Activated T-helper 9 cell treated with anti-CD3 and anti-CD28 coated beads, Interleukin-2, amount 50 U/mL, for 16 hours (primary cell): ENCODE measurements at regions not wholly inside any gene's neighbourhood (a gene's known extent, or its start where the extent isn't known, plus 50 kb on each side); places are given as distances from the start of the nearest gene placed in this dataset.
"Not testable (repeated sequence)": the region's sequence is repeated elsewhere in the genome, so short reads cannot be mapped to it uniquely, and the experiment has no call there.

Experiments
- DNase-seq: peaks from one replicate; pipeline ENCODE4 v3.0.0-alpha.2; 2020; ENCODE audit warnings: low read depth

DNA sequence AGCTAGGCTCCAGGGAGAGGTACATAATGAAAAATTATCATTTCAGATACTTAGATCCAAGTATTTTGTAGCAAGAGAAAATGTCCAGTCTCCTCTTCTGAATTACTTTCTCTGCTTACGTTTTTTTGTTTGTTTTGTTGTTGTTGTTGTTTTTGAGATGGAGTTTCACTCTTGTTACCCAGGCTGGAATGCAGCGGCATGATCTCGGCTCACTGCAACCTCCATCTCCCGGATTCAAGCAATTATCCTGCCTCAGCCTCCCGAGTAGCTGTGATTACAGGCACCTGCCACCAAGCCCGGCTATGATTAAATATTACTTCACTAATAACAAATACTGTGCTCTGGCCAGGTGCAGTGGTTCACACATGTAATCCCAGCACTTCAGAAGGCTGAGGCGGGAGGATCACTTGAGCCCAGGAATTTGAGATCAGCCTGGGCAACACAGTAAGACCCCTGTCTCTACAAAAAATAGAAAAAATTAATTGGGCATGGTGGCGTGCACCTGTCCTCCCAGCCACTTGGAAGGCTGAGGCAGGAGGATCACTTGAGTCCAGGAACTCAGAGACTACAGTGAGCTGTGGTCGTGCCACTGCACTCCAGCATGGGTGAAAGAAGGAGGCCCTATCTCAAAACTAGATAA is 155.0 kb upstream of the JARID2 start:
- no peak for DNase-seq

DNA sequence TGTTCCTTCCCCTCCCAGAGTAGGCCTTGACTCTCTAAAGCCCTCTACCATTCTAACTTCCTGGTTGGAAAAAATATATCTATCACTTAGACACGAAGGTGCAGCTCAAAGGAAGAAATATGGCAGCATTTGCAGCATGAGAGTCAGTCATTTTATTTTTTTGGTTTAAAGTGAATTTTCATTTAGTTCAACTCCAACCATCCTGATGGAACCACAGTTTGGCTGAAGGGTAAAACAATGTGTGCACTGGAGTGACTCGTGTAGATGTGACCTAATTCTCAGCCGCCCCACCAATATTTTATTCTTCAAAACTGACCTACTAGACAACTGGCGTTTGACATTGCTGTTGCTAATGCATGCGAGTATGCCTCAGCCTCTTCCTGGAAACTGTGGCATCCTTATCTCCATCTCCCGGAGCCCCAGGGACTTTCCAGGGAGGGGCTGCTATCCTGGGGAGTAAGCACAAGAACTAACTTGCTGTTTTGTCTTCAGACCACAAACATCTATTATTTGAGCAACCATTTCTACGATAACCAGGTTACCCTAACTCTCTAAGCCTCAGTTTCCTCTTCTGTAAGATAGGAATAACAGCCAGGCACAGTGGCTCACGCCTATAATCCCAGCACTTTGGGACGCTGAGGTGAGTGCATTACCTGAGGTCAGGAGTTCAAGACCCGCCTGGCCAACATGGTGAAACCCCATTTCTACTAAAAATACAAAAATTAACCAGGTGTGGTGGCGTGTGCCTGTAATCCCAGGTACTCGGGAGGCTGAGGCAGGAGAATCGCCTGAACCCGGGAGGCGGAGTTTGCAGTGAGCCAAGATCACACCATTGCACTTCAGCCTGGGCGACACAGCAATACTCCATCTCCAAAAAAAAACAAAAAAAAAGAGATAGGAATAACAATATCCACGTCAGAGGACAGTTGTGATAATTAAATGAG is 148.7 kb upstream of the JARID2 start:
- no peak for DNase-seq

DNA sequence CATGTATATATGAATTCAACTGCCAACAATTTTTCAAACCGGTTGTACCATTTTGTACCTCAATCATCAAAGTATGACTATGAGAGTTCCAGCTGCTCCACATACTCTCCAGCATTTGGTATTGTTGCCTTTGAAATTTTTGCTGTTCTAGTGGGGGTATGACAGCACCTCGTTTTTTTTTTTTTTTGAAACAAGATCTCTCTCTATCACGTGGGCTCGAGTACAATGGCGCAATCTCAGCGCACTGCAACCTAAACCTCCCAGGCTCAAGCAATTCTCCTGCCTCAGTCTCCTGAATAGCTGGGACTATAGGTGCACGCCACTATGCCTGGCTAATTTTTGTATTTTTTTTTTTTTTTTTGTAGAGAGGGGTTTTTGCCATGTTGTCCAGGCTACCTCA is 144.7 kb upstream of the JARID2 start:
- no peak for DNase-seq

DNA sequence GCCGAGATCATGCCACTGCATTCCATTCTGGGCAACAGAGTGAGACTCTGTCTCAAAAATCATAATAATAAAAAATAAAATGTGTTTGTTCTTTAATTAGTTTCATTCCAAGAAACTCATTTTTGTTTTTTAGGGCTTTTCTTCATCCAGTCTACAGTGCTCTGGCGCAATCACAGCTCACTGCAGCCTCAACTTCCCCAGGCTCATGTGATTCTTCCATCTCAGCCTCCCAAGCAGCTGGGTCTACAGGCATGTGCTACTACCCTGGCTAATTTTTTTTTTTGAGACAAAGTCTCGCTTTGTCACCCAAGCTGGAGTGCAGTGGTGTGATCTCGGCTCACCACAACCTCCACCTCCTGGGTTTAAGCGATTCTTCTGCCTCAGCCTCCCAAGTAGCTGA is 143.6 kb upstream of the JARID2 start:
- DNase-seq, result no peak

DNA sequence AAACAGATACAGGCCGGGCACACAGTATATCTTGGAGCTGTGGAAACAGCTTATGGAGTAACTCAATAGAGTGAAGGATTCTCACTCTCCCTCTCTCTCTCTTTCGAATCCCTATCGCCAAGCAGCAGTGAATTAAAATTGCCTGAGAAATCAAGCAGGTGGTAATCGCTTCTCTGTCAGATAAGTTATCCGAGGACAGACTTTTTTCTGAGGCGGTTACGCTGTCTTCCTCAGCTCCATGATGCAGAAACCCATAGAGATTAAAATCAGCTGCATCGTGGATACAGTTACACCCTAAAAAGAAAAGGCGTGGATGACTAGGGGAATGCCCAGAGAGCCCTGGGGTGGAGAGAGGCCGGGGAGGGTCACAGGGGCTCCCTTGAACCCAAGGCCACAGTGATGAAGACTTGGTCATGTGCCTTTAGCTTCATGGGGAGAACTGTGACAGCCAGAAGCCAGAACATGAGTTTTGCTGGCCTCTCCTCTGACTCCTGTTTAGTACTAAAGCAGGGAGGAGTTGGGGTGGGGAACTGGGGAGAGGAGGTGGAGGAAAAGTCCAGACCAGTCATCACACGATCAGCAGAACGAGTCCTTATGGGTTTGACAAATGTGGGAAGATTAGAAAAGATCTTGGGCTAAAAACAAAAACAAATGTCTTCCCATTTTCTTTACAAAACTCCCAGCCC is 138.8 kb upstream of the JARID2 start:
- DNase-seq, result no peak

DNA sequence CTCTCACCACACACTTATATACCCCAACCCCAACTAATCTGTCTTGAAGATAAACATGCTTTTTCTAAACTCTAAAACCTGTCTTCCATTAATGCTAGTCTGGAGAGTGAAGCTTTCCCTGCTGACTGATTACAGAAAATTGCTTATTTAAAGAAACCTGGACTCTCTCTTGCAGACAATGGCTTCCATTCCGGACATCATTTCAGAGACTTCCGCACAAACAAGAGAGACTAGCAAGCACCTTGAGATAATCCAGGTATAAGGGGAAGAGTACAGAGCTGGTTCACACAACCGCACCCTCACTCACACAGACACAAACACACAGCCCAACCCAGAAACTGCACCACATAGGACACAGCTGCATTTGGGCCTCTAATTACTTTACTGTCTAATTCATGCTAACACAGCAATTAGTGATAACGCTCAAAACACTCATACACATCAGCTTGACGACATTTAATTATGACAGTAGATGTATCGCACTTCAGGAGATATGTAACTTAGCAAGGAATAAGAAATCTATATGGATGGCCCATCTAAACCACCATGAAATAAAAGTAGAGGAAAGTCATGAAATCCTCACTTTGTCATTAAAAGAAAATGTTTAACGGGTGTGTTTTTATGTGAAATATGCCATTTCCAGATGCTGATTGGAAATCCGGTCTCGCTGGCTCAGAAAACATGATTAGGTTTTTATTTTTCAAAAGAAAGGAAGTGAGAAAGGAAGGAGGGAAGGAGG is 138.1 kb upstream of the JARID2 start:
- no peak for DNase-seq

DNA sequence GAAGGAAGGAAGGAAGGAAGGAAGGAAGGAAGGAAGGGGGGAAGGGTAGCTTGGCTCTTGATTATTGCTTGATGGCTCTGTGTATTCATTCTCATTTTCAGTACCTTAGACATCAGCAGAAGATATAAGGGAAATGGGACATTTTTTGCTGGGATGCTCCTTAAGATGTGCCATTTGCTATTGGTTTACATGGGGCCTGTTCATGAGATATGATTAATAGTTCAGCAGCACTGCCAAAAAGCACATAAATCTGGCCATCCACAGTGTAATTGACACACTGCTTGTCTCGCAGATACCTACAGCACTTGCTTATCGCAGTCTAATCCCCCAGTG is 137.5 kb upstream of the JARID2 start:
- no peak for DNase-seq

DNA sequence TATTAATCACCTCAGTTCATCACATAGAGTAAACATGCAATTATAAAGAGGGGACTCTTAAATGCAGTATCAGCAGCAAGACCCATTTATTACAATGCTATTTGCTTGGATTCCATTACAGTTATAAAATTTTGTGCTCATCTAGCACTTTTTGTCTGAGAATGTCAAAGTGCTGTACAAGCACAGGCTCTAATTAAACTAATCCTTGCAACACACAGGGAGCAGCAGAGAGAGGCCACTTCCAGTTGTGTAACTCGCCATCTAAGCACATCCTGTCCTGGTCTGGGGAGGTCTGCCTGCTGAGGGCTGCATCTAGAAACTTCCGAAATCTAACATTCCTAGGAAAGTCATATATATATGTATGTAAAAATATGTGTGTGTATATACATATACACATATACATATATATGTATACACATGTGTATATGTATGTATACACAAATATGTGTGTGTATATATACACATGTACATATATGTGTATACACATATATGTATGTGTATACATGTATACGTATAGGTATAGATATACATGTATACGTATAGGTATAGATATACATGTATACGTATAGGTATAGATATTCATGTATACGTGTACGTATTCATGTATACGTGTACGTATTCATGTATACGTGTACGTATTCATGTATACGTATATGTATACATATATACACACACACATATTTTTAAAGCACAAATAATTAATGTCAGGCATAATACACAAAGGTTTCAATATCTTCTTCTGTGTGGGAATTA is 136.4 kb upstream of the JARID2 start:
- no peak for DNase-seq

DNA sequence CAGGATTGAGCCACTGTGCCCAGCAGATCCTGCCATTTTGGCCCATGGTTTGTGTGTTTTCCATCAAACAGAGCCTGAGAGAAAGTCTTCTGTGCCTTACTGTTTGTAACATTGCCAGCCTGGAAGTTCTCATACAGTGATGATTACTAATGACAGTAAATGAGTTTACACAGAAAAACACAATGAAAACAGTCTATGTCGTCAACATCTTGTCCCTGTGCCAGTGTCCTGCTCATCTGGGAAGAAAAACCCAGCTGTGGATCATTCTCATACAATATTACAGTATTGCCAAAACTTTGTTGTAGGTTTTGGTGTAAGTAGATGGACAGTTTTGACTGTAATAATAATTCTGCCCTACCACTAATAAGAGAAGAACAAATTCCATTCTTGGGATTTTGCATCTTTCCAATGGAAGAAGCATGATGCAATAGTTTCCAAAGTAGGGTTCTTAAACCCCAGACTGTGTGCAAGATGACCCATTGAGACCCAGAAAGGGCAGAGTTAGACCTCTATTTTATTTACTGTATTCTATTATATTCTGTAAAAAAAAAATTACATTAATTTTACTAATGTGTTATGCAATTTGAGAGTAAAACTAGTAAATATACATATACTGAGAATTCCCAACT is 135.0 kb upstream of the JARID2 start:
- DNase-seq, result no peak

DNA sequence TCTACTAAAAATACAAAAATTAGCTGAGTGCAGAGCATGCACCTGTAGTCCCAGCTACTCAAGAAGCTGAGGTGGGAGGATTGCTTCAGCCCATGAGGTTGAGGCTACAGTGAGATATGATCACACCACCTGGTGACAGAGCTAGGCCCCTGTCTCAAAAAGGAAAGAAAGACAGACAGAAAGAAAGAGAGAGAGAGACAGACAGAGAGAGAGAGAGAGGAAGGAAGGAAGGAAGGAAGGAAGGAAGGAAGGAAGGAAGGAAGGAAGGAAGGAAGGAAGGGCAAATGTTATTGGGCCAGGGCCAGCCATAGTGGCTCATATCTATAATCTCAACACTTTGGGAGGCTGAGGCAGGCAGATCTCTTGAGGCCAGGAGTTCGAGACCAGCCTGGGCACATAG is 134.3 kb upstream of the JARID2 start:
- not testable (repeated sequence) for DNase-seq

DNA sequence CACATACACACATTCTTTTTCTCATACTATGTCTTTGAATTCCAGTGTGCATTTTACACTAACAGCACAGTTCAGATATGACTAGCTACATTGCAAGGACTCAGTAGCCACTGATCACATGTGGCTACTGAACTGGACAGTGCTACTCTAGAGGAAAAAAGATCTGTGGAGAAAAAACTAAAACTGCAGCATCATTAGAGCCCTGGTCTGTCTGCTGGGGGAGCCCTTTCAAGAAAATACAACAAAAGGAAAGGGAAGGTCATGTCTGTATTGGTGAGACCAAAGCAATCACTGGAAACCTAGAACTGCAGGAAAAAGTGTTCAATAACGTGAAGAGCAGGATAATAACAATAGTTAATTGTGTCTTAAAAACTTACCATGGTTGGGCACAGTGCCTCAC is 132.3 kb upstream of the JARID2 start:
- DNase-seq, result no peak

DNA sequence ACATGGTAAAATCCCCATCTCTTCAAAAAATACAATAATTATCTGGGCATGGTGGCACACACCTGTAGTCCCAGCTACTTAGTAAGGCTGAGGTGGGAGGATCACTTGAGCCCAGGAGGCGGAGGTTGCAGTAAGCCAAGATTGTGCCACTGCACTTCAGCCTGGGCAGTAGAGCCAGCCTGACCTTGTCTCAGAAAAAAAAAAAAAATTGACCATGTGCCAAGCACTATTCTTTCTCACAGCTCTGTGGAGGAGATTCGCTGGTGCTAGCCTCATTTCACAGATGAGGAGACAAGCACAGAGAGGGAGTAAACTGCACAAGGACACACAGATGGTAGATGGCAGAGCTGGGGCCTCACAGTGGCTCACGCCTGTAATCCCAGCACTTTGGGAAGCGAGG is 131.8 kb upstream of the JARID2 start:
- DNase-seq, result no peak

DNA sequence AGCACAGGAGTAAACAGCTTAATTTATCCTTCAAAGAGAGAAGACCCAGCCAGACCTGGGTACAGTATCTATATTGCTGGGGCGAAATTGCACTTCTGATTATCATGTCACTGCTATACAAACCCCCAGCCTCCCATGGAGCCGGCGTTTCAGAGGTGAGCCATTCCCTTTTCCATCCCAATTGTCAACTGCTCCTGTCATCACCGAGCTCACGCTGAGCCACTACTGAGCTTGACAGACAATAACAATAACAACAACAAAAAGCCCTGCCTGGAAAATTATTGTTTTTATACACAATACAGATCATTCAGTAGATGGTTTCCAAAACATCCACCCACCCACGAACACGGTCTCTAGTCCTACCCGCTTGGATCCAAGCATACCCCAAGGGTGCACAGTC is 129.0 kb upstream of the JARID2 start:
- DNase-seq, result no peak

DNA sequence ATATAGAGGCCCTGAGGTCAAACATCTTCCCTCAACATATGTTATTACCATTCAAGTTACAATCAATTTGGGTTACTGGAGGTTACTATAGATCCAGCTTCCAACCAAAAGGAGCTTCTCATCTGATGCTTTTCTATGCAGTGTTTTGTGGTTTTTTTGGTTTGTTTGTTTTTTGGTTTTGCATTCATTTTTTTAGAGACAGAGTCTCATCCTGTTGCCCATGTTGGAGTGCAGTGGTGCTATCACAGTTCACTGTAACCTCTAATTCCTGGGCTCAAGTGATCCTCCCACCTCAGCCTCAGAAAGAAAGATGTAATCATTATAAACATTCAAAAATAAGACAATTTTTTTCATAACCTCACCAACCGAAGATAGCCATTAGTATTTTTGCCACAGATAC is 124.4 kb upstream of the JARID2 start:
- no peak for DNase-seq

DNA sequence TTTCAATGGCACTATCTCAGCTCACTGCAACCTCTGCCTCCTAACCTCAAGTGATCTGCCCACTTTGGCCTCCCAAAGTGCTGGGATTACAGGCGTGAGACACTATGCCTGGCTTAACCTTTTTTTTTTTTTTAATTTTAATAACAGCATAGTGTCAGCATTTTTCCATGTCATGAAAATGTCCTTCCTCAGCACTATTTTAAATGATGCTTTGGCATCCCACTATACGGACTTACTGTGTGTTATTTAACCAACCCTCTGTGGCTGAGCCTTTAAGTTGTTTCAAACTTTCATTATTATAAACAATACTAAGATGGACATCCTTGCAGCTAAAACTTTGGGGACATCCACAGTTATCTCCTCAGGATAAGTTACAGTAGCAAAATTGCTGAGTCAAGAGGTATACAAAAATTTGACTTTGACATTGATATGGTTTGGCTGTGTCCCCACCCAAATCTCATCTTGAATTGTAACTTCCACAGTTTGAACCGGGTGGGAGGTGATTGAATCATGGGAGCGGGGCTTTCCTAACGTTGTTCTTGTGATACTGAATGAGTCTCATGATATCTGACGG is 123.8 kb upstream of the JARID2 start:
- no peak for DNase-seq

DNA sequence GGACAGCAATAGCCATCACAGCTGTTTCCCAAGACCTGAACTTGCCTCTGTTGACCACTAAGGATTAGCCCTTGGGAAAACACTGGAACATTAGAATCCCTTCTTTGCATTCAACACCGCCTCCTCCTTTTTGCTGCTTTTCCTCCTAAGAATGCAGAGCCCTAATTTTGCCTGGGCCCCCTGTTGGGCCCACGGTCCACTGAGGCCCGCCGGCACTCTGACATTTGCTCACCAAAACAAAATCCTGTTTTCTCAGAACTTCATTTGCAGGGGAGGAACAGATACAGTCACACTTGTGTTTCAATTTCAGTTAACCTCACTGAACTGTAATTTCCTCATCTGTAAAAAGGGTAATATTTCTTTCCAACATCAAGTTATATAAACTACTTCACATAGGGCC is 116.0 kb upstream of the JARID2 start:
- no peak for DNase-seq

DNA sequence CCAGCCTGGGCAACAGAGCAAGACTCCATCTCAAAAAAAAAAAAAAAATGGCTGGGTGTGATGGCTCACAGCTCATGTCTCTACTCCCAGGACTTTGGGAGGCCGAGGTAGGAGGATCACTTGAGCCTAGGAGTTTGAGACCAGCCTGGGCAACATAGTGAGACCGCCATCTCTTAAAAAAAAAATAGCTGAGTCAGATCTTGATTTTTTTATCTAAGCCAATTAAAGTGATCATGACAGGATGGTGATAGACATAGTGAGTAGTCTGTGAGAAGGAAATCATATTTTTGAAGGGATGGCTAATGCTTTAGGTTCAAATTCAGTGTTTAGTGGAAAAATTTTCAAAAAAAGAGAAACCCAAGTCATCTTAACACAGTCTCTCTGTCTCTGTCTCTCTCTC is 114.6 kb upstream of the JARID2 start:
- DNase-seq, result no peak

DNA sequence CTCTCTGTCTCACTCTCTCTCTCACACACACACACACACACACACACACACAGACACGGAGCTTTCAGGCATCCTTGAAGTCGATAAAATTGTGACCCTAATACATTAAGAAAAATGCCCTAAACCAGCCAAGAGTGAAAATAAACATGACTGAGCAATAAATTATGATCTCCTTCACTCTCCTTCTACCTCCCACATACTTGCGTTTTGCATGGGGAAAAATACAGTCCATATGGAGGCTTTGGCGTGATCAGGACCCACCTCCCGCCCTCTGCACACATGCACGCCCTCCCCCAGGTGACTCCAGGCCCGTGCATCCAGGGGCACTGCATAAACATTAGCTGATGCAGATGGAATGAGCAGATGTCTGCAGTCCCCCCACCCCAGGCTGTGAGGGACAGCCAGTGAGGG is 114.2 kb upstream of the JARID2 start:
- DNase-seq, result no peak

DNA sequence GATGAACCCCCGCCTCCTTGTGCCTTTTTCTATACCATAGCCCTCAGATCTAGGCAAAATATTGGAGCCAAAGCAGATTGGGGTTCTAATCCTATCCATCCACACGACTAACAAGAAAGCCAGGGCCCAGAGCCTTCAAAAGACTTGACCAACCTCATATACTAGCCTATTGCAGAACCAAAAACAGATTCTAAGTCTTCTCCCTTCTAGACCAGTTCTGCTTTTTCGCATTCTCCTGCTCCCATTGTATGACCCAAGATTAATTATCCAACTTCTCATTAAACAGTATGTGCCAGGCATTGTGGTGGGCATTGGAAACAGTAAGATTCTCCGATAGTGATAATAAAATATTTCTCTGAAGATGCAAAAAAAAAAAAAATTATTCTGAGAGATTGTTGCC is 113.7 kb upstream of the JARID2 start:
- DNase-seq, result no peak

DNA sequence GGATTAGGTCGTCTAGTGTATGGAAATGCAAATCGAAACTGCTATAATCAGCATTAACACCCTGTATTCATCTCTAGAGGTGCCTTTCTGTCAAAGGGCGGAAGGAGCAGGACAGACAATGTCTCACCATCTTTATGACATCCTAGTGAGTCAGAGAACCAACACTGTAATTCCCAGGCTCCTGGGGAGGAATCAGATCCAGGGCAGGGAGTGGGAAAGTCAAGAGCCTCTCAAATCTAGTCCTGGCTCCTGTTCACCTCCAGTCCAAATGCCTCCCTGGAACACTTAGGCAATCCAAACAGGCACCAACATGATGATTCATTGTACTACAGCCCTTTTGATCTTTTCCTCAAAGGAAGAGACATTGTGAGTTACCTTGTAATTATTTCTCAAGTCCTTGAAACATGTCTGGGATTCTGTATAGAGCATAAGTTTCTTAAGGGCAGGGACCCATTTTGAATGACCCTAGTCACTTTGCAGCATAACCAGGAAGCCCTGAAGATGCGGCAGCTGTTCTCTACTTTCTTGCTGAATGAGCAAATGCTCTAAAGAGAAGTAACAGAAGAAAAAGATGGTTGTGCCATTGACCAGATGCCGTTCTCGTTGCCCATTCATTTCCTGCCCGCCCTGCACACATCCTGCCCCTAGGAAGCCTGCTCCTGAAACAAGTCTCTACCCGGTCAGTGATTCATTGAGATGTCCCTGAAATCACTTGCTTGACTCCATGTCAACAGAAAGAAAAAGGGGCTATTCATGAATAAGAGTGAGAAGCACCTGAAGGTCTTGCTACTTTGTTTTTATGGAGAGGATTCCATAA is 112.8 kb upstream of the JARID2 start:
- no peak for DNase-seq
